22Rv1 (cell line): ENCODE measurements at regions not wholly inside any gene's neighbourhood (a gene's known extent, or its start where the extent isn't known, plus 50 kb on each side); places are given as distances from the start of the nearest gene placed in this dataset.

ENCODE experiments used
- ZFX ChIP-seq: fragments of 450-650 bp; IDR thresholded peaks from 2 replicates; pipeline ENCODE4 v1.6.1; 2017; ENCODE audit warnings: antibody characterized with exemption, borderline replicate concordance
- TF ChIP-seq, protein P1 (sequence below): fragments of 450-650 bp; IDR thresholded peaks from 2 replicates; pipeline ENCODE4 v1.5.1; 2017; ENCODE audit warnings: mild to moderate bottlenecking

DNA sequence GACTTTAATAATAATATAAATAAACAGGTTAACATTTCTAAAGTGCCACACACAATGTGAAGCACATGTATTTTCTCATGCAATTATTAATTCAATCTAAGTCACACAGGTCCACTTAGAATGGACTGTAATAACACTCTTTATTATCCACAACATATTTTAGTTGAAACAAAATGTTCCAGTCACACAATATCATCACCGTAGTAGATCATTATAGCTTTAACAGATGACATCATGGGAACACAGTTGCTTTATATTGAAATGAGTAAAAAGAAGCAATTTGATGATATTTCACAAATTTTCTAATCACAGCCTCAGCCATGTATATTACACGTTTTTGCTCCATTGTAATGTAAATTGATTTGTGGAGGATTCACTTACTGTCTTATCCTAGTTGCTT is 266.3 kb downstream of the MEIS1 start:
- TF ChIP-seq, protein P1, sequence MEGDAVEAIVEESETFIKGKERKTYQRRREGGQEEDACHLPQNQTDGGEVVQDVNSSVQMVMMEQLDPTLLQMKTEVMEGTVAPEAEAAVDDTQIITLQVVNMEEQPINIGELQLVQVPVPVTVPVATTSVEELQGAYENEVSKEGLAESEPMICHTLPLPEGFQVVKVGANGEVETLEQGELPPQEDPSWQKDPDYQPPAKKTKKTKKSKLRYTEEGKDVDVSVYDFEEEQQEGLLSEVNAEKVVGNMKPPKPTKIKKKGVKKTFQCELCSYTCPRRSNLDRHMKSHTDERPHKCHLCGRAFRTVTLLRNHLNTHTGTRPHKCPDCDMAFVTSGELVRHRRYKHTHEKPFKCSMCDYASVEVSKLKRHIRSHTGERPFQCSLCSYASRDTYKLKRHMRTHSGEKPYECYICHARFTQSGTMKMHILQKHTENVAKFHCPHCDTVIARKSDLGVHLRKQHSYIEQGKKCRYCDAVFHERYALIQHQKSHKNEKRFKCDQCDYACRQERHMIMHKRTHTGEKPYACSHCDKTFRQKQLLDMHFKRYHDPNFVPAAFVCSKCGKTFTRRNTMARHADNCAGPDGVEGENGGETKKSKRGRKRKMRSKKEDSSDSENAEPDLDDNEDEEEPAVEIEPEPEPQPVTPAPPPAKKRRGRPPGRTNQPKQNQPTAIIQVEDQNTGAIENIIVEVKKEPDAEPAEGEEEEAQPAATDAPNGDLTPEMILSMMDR: no peak
- TF ChIP-seq ZFX: no peak
